NCI-H1105 treated with DMSO at 0.1 percent for 48 hours (cell line): ENCODE measurements at regions not wholly inside any gene's neighbourhood (a gene's known extent, or its start where the extent isn't known, plus 50 kb on each side); places are given as distances from the start of the nearest gene placed in this dataset.

Experiments used
- DNase-seq: peaks from one replicate; lab custom pipeline; 2025; lab: John Stamatoyannopoulos, UW

DNA sequence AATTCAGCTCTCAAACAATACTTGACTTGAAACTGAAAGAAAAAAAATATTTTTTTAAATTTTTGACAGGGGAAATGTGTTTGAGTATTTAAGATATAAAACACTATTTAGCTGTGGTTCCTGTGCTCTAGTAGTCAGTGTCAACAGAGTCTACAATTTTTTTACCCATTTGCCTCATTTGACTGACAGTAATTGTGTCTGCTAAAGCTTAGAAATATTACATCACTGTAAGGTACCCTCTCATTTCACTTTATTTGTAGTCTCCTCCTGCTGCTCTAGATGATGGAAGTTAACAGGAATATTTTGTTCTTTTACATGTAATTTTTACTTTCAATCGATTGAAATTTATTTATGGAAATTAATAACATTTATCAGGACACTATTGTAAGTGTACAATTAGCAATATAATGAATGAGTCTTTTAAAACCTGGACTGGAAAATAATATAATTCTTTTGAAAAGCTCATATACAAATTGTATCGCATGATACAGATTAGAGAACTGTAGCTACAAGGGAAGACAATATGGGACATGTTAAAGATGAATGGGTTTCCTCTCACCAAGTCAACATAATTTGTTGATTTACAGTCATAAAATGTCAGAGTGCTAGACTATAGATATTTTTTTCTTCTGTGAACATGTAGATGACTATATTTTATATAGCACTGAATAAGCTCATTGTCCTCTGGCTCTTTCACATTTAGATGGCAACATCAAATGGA lies 1186.5 kb upstream of the ADGRL3 start:
- DNase-seq = no peak

GRCh38 chr4:60016971-60017370 lies 1183.2 kb upstream of the ADGRL3 start:
- no peak for DNase-seq

DNA sequence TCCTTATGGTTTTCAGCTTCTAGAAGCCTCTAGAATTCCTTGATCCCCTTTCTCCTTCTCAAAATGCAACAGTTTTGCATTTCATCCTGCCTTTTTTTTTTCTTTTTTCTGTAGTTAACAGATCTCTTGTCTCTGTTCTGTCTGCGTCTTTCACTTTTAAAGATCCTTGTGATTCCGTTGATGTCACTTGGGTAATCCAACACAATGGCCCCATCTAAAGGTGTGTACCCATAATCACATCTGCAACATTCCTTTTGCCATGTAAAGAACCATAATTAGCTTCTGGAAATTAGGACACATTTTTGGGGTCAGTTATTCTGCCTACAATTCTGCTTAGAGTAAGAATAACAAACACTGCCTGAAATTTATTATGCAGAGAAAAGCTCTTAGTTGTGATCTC lies 1180.9 kb upstream of the ADGRL3 start:
- DNase-seq = no peak

DNA sequence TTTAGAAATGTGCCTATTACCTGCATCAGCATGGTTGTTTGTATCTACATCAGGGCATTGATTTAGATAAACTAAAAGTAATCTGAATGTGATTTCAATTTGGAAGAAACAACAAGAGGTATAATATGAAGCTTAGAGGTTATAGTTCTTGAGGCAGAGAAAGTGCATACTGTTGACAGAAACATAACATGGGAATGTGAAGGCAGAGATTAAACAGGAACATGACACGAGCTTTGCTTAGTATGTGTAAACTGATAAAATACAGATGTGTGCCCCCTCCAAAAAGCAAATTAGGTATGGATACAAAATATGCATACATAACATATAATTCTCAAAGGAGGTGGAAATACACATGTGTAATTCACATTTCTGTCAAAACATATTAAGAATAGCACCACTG lies 1180.2 kb upstream of the ADGRL3 start:
- DNase-seq = no peak

DNA sequence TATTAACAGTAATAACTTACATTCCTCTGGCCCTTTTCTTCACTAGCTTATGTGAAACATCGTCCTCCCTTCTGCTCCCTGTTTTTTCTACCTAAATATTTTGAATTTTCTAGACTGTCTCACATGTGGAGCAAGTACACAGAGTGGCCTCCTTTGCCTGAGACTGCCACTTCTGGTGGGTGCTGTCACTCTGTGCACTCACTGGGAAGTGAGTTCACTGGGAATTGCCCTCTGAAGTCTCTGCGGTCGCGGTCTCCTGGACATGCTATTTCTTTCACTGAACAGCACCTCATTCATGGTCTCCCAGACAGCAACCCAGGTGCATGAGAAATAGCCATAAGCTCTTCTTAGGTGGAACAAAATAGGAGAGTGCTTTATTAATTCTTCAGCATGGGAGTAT lies 1179.7 kb upstream of the ADGRL3 start:
- DNase-seq = no peak

GRCh38 chr4:60033826-60034225 lies 1166.3 kb upstream of the ADGRL3 start:
- DNase-seq = no peak

DNA sequence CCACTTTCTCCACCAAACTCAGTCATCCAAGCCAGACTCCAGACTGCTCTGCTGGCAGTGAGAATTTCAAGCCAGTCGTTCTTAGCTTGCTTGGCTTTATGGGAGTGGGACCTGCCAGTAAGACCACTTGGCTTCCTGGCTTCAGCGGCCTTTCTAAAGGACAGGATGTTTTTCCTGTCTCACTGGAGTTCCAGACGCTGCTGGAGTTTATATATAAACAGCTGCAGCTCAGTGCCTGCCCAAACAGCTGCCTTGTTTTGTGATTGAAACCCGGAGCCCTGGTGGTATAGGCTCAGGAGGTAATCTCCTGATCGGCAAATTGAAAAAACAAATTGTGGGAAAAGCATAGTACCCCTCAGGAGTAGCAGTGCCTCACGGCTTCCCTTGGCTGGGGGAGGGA lies 1165.8 kb upstream of the ADGRL3 start:
- DNase-seq = no peak

DNA sequence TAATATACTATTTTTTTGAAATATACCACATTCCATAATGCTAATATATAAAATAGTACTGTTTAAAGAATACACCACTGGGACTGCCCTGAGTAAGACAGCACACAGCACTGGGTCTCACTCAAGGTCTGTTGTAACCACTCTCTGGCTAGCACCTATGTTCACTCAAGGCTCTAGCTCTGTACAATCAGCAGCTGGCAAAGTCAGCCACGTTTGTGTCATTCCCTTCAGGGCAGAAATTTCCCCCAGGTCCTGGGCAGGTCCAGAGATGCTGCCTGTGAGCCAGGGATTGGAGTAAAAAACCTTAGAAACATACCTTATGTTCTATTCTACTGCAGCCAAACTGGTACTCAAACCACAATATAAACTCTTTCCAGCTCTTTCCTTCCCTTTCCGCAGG lies 1160.2 kb upstream of the ADGRL3 start:
- no peak for DNase-seq

DNA sequence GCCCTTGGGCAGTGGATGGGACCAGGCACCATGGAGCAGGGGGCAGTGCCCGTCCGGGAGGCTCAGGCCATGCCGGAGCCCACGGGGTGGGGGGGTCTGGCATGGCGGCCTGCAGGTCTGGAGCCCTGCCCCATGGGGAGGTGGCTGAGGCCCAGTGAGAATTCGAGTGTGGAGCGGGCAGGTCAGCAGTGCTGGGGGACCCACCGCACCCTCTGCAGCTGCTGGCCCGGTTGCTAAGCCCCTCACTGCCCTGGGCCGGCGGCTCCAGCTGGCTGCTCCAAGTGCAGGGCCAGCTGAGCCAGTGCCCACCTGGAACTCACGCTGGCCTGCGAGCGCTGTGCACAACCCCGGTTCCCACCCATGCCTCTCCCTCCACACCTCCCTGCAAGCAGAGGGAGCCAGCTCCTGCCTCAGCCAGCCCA lies 1157.9 kb upstream of the ADGRL3 start:
- no peak for DNase-seq

DNA sequence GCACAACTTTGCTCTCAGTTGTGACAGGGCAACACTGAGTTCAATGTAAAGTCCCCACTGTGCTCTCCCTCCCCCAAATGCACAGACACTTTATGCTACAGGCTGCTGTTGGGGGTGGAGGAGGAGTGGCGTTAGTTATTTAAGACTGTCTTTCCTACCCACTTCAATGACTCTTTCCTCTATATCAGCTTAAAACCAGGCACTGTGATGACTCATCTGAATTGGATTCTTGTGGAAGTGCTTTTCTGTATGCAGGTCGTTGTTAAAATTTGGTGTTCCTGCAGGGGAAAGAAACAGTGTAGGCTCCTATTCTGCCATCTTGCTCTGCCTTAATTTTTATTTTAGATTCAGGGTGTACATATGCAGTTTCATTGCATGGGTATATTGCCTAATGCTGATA lies 1157.2 kb upstream of the ADGRL3 start:
- DNase-seq = no peak

DNA sequence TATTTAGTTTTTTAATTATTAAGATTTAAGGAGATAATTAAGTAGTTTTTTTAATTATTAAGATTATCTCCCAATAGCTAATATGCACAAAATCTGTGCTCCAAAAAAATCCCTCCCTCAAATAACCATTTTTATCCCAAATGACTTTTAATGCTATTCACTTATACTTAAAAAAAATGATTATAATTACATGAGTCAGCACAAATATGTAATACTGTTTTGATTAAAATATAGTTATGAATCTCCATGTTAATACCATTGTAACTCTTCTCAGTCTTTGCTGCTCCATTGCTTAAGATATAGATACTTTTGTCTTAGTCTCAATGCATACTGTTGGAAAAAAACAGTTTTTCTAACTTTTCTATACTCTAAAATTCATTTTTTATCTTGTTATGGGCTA lies 1121.1 kb upstream of the ADGRL3 start:
- no peak for DNase-seq

- DNase-seq = no peak
Observed at GRCh38 chr4:60081839-60082238, 1118.3 kb upstream of the ADGRL3 start.

GRCh38 chr4:60088807-60089486 lies 1111.2 kb upstream of the ADGRL3 start:
- DNase-seq = no peak

GRCh38 chr4:60089546-60090273 lies 1110.4 kb upstream of the ADGRL3 start:
- no peak for DNase-seq

GRCh38 chr4:60096676-60097075 lies 1103.5 kb upstream of the ADGRL3 start:
- no peak for DNase-seq

DNA sequence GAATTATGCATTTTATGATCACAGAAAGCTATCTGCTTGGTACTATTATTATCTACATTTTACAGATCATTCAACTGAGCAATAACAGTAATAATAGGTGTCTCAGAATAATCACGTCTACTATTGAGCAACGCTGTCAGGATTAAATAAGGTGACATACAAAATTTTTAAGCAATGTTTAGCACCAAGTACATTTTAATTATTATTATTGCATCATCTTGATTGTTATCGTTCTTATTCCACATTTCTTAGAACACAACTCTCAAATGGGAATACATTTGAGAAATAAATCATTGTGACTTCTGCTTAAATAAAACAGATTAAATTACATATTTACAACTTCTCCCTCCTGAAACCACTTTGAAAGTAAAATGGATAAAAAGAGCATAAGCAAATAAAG lies 1083.5 kb upstream of the ADGRL3 start:
- no peak for DNase-seq

DNA sequence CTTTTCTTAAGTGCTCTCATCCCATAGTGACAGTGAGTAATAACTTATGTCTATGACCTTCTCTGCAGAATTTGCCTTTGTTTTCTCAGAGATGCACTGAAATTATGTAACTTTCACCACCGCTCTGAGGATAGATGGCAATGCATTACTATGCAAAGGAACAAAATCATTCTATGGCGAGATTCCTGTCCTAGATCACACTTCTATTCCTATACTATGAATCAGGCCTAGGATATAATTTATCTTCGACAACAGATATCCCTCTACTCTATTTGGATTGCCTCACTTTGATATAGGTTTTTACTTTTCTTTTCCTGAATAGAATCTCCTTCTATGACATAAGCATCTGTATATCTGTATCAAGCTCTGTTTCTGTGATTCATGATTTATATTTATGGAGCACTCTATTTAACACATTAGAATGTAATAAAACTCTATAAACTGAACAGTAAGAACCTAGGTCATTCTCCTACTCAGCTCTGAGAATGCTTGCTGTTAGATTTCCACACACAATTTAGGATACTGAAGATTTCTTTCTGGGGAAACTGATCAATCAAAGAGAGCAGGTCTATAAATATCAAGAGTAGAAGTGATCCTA lies 1082.3 kb upstream of the ADGRL3 start:
- no peak for DNase-seq

DNA sequence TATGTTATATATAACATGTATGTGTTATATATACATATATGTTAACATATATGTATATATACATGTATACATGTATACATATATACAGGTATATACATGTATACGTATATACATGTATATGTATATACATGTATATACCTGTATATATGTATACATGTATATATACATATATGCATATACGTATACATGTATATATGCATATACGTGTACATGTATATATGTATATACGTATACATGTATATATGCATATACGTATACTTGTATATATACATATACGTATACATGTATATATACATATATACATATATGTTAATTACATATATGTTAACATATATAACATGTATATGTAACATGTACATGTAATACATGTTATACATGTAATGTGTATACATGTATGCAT lies 1077.3 kb upstream of the ADGRL3 start:
- DNase-seq = no peak

- no peak for DNase-seq
Observed at GRCh38 chr4:60128888-60129287, 1071.2 kb upstream of the ADGRL3 start.

DNA sequence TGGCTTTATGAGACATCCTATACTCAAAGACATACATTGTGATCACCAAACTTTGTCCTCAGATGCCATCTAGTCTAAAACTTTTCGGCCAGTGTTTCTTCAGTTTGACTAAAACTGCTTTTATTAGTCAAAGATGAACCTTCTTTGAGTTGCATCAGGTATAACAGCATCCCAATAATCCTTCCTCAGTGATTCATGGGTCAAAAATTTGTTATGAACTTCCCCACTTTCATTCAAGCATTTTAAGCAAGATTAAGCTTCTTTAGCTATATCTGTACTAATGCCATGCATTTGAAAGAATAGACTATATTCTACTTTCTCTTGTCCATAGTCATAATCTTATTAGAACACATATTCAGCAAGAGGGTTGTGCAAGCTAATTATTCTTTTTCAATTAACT lies 1070.4 kb upstream of the ADGRL3 start:
- DNase-seq = no peak

- DNase-seq = no peak
Observed at GRCh38 chr4:60133375-60133774, 1066.8 kb upstream of the ADGRL3 start.

DNA sequence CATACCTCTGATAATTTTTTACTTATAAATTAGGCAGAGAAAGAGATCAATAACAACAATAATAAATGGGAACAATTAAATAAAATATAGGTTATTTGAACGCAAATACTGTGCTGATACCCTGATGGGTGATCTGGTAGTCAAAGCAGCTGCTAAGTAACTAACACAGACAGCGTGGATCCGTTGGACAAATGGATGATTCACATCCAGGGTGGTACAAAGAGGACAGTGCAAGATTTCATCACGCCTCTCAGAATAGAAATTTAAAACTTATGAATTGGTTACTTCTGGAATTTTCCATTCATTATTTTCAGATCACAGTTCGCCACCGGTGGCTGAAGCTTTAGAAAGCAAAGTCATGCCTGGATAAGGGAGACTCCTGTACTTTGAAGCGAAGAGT lies 1066.0 kb upstream of the ADGRL3 start:
- DNase-seq = no peak

- DNase-seq = no peak
Observed at GRCh38 chr4:60155088-60155487, 1045.0 kb upstream of the ADGRL3 start.
